ENCODE measurements at regions not wholly inside any gene's neighbourhood (a gene's known extent, or its start where the extent isn't known, plus 50 kb on each side); places are given as distances from the start of the nearest gene placed in this dataset.

DNA sequence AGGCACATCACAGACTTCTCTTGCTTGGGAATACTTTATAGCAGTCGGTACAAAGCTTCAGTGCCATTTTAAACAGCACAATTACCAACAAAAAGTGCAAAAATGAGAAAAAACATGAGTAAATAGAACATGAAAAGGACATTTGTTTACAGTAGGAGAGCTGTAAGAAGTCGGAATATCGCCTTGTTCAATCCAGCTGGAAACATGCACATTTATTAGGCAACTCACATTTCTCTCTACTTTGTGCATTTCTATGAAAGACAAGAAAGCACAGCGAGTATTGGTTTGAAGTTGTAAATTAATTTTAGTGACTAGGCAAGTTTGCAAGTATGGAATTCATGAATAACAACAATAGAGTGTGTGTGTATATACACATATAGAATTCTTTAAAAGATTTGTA lies 484.7 kb downstream of the DACH1 start:
- Histone ChIP-seq H3K27me3 (ENCODE audit: insufficient read depth, low read depth, low read length) (no peaks in the 10 kb centered on the region), H3K79me2 (replicated peaks; ENCODE audit: insufficient read depth, low read length) (no peaks in the 10 kb centered on the region), H3K36me3 (ENCODE audit: insufficient read depth, low read length) (no peaks in the 10 kb centered on the region), H3K9ac (ENCODE audit: low read length) (no peak overlapping the region), H3F3A (ENCODE audit: insufficient read depth, low read length, poor library complexity, severe bottlenecking) (no peaks in the 10 kb centered on the region), H4K20me1 (ENCODE audit: insufficient read depth) (no peaks in the 10 kb centered on the region), H3K4me2 (ENCODE audit: low read length) (no peak overlapping the region), H3K4me3 (ENCODE audit: low read length) (no peak overlapping the region), H3K9me3 (ENCODE audit: low read length) (no peaks in the 10 kb centered on the region), H3K9me2 (ENCODE audit: insufficient read depth, low read length) (no peaks in the 10 kb centered on the region), H2AFZ (ENCODE audit: low read depth, low read length) (no peak overlapping the region), H3K27ac (ENCODE audit: low read length) (no peak overlapping the region)
- no peak for TF ChIP-seq POLR2AphosphoS5 (IDR thresholded peaks at IDR 0.05)
- TF ChIP-seq TAF1 (IDR thresholded peaks at IDR 0.05; ENCODE audit: low read depth) = no peak
- TF ChIP-seq EP300 (conservative IDR thresholded peaks at IDR 0.05; ENCODE audit: poor library complexity, severe bottlenecking) = no peak
- no peak for TF ChIP-seq MXI1 (conservative IDR thresholded peaks at IDR 0.05; ENCODE audit: poor library complexity, severe bottlenecking)
- no peak for TF ChIP-seq SMC3 (conservative IDR thresholded peaks at IDR 0.05; ENCODE audit: poor library complexity)
- no peak for TF ChIP-seq CTCF (IDR thresholded peaks at IDR 0.05; ENCODE audit: poor library complexity, severe bottlenecking)
- no peak for TF ChIP-seq REST (IDR thresholded peaks at IDR 0.05; ENCODE audit: borderline replicate concordance)
- no peak for TF ChIP-seq RAD21 (conservative IDR thresholded peaks at IDR 0.05)
- no peak for TF ChIP-seq EZH2 (IDR thresholded peaks at IDR 0.05; ENCODE audit: borderline replicate concordance, insufficient read depth, low read length, poor library complexity, severe bottlenecking)

- H3K9ac ChIP-seq (ENCODE audit: low read length) = no peak overlapping the region
- H2AFZ ChIP-seq (ENCODE audit: low read depth, low read length) = no peak overlapping the region
- H3K36me3 ChIP-seq (ENCODE audit: insufficient read depth, low read length) = no peaks in the 10 kb centered on the region
- H3K27ac ChIP-seq (ENCODE audit: low read length) = no peak overlapping the region
- no peaks in the 10 kb centered on the region for H4K20me1 ChIP-seq (ENCODE audit: insufficient read depth)
- TF ChIP-seq TAF1 (IDR thresholded peaks at IDR 0.05; ENCODE audit: low read depth) (no peak), SMC3 (conservative IDR thresholded peaks at IDR 0.05; ENCODE audit: poor library complexity) (no peak), CTCF (IDR thresholded peaks at IDR 0.05; ENCODE audit: poor library complexity, severe bottlenecking) (no peak), POLR2AphosphoS5 (IDR thresholded peaks at IDR 0.05) (no peak), RAD21 (conservative IDR thresholded peaks at IDR 0.05) (no peak), EZH2 (IDR thresholded peaks at IDR 0.05; ENCODE audit: borderline replicate concordance, insufficient read depth, low read length, poor library complexity, severe bottlenecking) (no peak), EP300 (conservative IDR thresholded peaks at IDR 0.05; ENCODE audit: poor library complexity, severe bottlenecking) (no peak), REST (IDR thresholded peaks at IDR 0.05; ENCODE audit: borderline replicate concordance) (no peak), MXI1 (conservative IDR thresholded peaks at IDR 0.05; ENCODE audit: poor library complexity, severe bottlenecking) (no peak)
- no peak overlapping the region for H3K4me2 ChIP-seq (ENCODE audit: low read length)
- H3K27me3 ChIP-seq (ENCODE audit: insufficient read depth, low read depth, low read length) = no peaks in the 10 kb centered on the region
- H3K9me3 ChIP-seq (ENCODE audit: low read length) = no peaks in the 10 kb centered on the region
- H3K4me3 ChIP-seq (ENCODE audit: low read length) = no peak overlapping the region
- H3K79me2 ChIP-seq (replicated peaks; ENCODE audit: insufficient read depth, low read length) = no peaks in the 10 kb centered on the region
- no peaks in the 10 kb centered on the region for H3K9me2 ChIP-seq (ENCODE audit: insufficient read depth, low read length)
- H3F3A ChIP-seq (ENCODE audit: insufficient read depth, low read length, poor library complexity, severe bottlenecking) = no peaks in the 10 kb centered on the region
These were observed 486.8 kb downstream of the DACH1 start for GRCh38 chr13:71380191-71380590.

Data from neural cell (in vitro differentiated cells).